HG03175 (cell line): ENCODE measurements at regions not wholly inside any gene's neighbourhood (a gene's known extent, or its start where the extent isn't known, plus 50 kb on each side); places are given as distances from the start of the nearest gene placed in this dataset.
"Not testable (repeated sequence)": the region's sequence is repeated elsewhere in the genome, so short reads cannot be mapped to it uniquely, and the experiment has no call there.

Experiments
- ATAC-seq: cut with Tn5 transposase; IDR thresholded peaks from one replicate; pipeline ENCODE4 v1.9.1; 2021; ENCODE audit warnings: mild to moderate bottlenecking, moderate library complexity; ENCODE audit not compliant: unreplicated experiment

DNA sequence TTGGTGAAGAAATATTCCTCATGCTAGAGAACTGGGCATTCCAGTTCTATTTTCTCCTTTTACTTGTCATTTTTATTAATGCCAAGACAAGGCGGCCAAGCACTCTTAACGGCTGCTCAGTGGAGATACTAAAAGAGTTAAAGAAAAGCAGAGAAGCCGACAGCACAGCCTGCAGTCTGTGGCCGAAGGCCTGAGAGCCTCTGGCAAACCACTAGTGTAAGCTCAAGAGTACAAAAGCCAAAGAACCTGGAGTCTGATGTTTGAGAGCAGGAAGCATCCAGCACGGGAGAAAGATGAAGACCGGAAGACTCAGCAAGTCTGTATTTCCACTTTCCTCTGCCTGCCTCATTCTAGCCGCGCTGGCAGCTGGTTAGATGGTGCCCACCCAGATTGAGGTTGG, 167.1 kb upstream of the FUT9 start:
- no peak for ATAC-seq

DNA sequence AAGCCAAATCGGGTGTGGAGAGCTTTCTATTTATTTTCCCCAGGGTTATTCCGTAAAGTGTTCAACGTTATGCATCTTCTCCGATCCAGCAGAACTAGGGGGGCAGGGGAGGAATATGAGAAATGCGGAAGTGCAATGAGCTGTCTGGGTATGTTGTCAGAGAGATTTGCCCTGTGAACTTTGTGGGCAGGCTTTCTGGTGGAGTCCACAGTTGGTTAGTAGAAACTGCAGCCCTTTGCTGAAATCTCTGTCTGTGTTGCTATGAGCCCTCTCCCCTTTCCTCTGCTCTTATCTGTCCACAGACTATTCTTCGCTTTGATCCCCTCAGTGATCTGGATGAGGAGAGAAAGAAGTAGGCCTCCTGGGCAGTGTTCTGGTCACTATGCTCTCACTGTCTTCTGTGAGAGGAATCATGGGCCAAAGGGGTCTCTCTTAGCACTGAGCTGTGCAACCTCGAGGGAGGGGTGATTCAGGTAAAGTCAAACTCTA, 158.9 kb upstream of the FUT9 start:
- no peak for ATAC-seq

DNA sequence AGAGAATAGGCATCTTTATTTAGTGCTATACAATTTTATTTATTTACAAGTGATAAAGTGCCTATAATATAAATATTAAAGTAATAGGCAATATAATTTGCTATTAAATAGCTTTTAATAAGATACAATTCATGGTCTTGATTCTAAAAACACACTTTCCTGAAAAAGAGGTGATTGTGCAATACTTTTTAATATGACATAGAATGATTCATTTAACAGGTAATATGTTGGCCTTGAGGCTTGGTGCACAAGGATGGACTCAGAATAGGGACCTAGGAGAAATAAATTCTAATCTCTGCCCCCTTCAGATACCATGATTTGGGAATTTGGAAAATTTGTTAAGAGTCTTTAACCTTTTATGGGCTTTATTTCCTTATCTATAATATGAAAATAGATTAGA, 149.9 kb upstream of the FUT9 start:
- ATAC-seq, result no peak

DNA sequence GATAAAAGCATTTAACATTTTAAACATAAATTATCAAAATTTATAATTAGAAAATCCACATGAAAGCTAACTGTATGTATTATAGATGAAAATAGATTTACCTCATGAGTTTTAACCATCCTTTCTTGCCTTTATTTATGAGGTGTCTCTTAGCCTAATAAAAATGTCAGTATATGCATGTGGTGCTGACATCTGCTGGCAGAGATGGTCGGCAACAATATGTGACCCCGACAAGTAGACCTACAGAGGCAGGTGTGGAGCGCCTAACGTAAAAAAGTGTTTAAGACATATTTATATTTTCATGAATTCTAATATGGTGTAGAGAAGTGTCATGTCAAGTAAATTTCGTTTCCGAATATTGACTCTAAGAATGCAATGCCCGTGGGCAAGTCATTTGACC, 149.0 kb upstream of the FUT9 start:
- no peak for ATAC-seq

DNA sequence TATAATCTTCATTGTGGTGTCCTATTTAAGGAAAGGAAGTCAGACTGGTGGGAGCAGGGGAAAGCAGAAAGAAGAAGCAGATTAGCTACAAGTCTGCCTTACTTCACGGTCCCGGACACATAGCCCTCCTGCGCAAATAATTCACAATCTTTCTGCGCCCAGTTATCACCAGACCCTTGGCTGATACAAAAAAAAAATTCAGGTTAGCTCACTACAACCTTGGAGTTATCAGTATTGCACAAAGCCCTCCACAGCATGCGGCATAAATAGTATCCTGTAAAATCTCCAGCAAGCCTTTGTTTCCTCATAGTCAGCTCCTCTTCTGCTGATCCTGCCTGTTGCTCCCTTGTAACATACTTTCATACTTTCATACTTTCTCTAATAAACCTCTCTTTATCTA, 148.6 kb upstream of the FUT9 start:
- no peak for ATAC-seq

DNA sequence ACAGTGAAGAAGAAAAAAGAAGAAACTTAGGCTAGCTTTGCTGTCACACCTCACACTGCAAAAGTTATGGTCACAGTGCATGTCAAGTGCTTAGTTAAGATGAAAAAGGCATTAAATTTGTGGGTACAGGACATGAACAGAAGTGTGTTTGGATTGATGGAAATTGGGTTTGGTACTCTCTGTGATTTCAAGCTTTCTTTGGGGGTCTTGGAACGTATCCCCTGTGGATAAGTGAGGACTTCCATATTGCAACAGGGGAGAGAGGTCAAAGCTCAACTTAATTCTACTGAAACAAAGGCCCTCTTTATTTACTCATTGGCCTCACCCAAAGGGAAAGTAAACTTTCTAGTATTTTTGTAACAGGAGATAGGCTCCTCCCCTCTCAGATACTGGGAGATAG, 138.3 kb upstream of the FUT9 start:
- no peak for ATAC-seq

DNA sequence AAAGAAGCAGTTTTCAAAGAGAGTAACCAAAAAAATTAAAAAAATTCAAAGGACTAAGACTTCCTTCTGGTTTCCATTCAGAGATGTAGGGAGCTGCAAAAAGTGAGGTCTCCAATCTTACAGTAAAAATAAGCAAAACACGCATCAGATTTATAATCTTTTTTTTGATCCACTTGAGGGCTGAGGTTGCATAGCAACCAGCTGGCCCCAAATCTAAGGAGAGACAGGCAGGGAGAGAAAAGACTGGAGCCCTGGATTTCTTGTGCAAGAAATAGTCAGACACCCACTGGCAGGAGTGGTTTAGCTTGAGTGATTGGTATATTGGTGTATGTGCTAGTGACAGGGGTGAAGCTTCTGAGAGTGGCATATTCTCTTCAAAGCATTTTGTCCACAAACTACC, 135.9 kb upstream of the FUT9 start:
- ATAC-seq, result no peak

DNA sequence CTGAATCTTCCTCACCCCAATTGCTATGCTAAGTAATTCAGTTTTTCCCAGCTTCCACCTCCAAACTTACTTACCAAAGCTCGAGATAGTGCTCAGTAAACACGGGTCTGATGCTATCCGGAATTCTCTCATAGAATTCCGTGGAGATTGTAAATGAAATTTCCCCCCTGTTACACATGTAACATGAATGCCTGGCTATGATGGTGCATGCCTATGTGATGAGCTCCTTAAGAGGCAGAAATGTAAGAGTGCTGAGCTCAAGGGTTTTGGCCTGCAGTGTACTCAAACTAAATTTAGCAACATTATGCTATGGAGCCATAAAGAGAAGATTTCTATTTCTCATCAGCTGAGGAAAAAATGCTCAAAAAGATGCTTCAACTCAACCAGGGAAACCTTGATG, 133.4 kb upstream of the FUT9 start:
- ATAC-seq, result no peak

DNA sequence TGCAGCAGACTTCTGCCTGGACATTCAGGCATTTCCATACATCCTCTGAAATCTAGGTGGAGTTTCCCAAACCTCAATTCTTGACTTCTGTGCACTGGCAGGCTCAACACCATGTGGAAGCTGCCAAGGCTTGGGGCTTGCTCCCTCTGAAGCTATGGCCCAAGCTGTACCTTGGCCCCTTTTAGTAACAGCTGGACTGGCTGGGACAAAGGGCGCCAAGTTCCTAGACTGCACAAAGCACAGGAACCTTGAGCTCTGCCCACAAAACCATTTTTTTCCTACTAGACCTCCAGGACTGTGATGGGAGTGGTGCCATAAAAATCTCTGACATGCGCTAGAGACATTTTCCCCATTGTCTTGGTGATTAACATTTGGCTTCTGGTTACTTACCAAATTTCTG, 127.1 kb upstream of the FUT9 start:
- not testable (repeated sequence) for ATAC-seq

DNA sequence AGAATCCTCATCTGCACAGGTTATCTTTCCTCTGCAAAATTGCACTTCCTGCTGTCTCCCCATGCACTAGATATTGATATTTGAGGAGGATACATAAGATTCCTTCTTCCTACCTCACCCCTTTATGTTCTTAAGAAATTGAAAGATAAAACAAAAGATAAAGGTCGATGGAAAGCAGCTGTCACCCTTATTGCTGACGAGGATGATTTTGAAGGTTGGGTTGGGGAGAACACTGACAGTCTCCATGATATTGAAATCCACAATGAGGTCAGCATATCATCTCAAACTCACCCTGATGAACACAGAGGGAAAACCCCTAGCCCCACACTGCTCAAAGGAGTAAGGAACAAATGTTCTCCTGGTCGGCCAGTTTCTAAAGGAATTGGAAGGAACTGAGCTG, 110.6 kb upstream of the FUT9 start:
- ATAC-seq, result no peak

DNA sequence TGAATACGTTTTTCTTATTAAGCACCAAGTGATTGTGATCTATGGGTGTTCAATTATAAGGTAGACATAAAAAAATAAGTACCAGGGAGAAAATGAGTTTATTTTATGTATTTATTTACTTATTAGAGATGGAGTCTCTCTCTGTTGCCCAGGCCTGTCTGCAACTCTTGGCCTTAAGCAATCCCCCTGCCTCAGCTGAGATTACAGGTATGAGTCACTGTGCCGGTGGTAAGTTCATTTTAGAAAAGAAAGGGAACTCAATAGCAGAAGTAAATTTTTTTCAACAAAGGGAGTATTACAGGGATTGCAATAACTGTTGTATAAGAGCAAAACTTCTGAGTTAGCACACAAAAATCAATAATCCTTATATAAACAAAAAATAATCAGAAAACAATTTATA, 98.7 kb upstream of the FUT9 start:
- no peak for ATAC-seq

DNA sequence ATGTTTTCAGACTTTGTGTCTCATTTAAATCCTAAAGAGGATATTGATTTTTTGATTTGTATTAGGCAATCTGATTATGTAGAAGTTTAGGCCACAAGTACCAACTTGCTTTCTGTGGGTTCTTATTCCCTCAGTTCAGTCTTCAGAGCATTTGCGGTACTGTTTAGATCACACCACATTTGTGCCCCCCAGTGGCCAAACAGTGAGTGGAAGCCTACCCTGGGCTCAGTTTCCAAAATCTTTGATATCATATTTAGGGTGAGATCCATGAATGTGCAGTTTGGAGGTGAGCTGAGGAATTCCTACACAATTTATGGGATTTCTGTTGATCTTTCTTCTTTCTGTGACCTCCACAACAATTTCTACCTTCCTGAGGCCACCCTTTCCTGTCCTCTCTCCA, 92.3 kb upstream of the FUT9 start:
- ATAC-seq, result peak; percentile 56

DNA sequence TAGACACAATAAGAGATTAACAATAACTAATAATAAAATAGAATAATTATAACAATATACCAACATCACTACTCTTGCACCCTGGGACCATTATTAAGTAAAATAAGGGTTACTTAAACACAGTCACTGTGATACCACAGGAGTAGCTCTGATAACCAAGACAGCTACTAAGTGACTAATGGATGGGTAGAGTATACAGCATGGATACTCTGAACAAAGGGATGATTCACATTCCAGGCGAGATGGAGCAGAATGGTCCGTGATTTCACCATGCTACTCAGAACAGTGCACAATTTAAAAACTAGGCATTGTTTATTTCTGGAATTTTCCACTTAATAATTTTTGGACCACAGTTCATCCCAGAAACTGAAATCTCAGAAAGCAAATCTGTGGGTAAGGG, 80.0 kb upstream of the FUT9 start:
- ATAC-seq, result no peak

DNA sequence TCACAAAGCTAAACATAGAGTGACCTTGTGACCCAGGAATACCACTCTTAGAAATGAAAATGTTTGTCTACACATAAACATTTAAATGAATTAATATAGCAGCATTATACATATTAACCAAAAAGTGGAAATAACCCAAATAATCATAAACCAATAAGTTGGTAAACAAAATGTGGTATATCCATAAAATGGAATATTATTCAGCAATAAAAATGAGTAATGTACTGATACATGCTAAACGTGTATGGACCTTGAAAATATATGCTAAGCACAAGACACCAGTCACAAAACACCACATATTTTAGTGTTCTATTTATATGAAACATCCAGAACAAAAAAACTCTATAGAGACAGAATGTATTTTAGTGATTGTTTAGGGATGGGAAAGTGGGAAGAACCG, 68.9 kb upstream of the FUT9 start:
- no peak for ATAC-seq

DNA sequence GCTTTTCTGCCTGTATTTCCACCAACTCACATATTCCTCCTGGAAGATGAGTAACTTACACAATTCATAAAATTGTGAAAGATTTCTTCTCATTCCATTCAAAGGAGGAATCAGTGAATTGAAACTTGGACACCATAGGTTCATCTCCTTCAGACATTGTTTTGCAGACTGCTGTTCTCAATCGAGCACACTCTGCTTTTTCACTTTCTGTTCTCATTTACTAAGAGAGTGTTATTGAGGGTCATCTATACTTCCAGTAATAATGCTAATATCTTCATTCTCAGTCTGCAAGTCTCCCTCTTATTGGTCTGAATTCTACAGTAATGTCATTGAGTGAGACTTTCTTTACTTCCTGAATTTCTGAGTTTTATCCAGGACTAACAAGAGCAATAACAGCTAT, 67.5 kb upstream of the FUT9 start:
- ATAC-seq, result no peak

DNA sequence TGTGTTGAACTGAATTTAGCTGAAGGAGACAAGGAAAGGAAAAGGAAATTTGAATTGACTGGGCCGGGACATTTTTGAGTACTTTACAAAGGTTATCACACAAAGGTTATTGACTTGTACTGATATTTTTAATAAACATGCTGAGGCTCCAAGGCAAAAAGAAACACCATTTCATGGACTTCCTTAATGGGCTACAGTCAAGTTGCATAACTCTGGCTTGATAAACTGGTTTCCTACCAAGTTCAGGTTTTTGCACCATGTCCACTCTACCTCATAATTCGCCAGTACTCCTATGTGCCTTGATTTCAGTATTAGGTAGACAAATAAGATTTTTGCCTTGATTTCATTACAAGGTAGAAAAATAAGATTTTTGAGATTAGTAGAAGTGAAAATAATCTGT, 65.8 kb upstream of the FUT9 start:
- ATAC-seq, result no peak

DNA sequence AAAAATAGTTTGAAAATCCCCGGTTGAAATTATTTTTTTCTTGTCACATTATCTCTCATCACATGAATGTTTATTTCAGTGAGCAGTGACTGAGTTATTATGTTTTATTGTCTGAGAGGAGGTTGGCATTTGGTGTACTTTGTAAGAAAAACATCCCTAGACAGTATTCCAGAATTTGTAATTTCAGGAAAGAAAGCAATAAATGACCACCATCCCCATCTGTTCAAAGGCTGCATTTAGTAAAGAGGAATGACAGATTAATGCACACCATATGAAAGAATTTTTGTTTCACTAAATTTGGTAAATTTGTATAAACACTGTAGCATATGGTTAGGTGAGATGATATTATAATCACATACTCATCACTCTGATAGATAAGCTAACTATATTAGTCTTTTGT, 57.1 kb upstream of the FUT9 start:
- no peak for ATAC-seq

DNA sequence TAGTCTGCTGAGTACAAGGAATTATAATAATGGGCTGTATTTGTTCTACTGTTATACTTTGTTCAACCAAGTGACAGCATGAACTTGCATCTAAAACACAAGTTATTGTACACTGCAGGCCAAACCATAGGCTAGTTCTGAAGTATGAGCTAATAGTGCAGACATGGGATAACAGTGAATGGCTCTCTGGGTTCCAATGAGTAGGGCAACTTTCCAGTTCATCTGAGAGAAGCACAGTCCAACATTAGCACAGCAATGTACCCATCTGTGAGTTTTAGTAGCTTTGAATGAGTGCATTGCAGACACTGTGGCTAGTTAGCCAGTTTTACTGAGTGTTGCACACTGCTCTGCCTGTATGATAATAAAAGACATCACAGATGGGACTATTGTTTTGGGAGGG, 56.5 kb upstream of the FUT9 start:
- ATAC-seq, result no peak
